Adrenal gland (tissue), 5 donors: ENCODE measurements at regions not wholly inside any gene's neighbourhood (a gene's known extent, or its start where the extent isn't known, plus 50 kb on each side); places are given as distances from the start of the nearest gene placed in this dataset.

Source experiments
- POLR2A ChIP-seq, 2 donors: fragments of 450-650 bp; IDR thresholded peaks; one replicate each; pipeline ENCODE4 v1.6.1; 2017; ENCODE audit warnings: antibody characterized with exemption in 2 of 2, mild to moderate bottlenecking in 2 of 2, moderate library complexity in 1 of 2
- TF ChIP-seq, protein P1 (sequence below), 6 experiments: fragments of 450-650 bp in 4 of 6; fragments of 200-600 bp in 2 of 6; sonication (generic) in 1 of 6; IDR thresholded peaks; 1 replicate in 5 of 6; 2 replicates in 1 of 6; pipeline versions ENCODE4 v1.5.1 to v1.8.0; 2016 to 2021; ENCODE audit warnings: antibody characterized with exemption in 6 of 6, mild to moderate bottlenecking in 2 of 6, moderate library complexity in 1 of 6
- donor health status: DM: no; HTN: no; CAD: no.

DNA sequence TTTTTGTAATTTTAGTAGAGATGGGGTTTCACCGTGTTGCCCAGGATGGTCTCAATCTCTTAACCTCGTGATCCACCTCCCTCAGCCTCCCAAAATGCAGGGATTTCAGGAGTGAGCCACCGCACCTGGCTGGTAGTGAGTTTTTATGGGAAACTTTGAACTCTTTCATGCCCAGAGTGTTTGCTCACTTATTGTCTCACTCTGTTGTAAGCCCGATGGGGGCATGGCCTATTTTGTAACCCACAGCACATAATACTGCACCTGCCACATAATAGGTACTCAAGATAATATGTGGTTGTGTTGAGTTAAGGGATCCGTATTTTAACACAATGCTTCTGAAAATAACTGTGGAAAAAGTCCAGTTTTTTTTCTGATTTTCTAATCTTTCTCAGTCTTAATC lies 109.6 kb upstream of the GIMD1 start:
- TF ChIP-seq, protein P1, sequence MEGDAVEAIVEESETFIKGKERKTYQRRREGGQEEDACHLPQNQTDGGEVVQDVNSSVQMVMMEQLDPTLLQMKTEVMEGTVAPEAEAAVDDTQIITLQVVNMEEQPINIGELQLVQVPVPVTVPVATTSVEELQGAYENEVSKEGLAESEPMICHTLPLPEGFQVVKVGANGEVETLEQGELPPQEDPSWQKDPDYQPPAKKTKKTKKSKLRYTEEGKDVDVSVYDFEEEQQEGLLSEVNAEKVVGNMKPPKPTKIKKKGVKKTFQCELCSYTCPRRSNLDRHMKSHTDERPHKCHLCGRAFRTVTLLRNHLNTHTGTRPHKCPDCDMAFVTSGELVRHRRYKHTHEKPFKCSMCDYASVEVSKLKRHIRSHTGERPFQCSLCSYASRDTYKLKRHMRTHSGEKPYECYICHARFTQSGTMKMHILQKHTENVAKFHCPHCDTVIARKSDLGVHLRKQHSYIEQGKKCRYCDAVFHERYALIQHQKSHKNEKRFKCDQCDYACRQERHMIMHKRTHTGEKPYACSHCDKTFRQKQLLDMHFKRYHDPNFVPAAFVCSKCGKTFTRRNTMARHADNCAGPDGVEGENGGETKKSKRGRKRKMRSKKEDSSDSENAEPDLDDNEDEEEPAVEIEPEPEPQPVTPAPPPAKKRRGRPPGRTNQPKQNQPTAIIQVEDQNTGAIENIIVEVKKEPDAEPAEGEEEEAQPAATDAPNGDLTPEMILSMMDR (IDR thresholded peaks at IDR 0.05), result no peak
- TF ChIP-seq POLR2A (IDR thresholded peaks at IDR 0.05), result no peak
